ENCODE measurements at regions not wholly inside any gene's neighbourhood (a gene's known extent, or its start where the extent isn't known, plus 50 kb on each side); places are given as distances from the start of the nearest gene placed in this dataset.
A peak's percentile ranks its signal among the peaks of the same experiment; 100 is the strongest.
"Not testable (repeated sequence)": the region's sequence is repeated elsewhere in the genome, so short reads cannot be mapped to it uniquely, and the experiment has no call there.

DNA sequence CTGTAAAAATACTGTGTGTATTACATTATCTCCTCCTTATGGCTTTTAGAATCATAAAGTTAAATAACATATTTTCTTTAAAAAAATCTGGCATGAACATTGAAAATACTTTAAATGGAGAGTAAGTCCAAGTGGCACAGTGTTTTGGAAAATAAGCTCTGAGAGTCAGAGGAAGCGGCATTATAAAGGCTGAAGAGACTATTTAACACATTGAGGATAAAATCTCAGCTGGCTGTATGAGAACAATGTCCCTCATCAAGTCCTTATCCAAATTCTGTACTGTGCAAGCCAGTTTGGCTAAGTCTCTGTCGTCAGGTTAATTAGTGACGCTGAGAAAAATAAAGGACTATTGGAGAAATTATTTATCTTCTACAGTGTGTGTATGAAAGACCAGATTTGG is 245.5 kb downstream of the MFSD1 start:
- no peak for DNase-seq

DNA sequence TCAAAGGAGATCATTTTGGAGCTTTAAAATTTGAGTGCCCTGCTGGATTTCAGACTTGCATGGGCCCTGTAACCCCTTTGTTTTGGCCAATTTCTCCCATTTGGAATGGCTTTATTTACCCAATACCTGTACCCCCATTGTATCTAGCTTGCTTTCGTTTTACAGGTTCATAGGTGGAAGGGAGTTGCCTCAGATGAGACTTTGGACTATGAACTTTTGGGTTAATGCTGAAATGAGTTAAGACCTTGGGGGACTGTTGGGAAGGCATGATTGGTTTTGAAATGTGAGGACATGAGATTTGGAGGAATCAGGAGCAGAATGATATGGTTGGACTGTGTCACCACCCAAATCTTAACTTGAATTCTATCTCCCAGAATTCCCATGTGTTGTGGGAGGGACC is 250.6 kb downstream of the MFSD1 start:
- DNase-seq, result not testable (repeated sequence)

DNA sequence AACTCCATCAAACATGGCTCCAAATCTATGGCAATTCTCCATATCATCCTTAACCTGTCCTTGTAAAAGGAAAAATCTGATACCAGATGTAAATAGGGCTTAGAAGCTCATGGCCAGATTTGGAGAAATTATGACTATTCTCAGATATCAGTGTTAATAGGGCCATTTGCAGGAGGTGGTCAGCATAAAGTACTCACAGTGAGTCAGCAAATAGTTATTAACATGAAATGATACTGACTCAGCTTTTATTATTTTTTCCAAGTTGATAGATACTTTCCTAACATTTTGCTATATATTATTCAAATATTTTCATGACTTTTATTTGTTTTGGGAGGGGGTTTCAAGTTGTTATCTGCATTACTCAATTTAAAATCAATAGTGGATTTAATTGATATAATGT is 255.8 kb downstream of the MFSD1 start:
- peak; percentile 15 for DNase-seq

DNA sequence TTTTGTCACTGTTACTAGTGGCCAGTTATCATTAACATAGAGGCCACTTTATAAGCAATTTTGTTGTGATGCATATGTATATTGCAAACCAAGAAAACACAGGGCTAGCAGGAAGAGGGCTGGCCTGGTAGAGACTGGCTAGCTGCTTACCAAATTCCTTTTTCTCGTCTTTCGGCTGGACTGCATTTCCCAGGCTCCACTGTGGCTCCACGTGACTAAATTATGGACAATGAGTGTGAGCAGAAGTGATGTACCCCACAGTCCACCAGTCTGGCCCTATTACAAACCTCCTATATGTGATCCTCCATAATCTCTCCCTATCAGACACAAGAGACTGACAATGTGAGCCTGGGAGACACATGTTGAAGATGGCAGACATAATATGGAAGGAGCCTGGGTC is 257.0 kb downstream of the MFSD1 start:
- no peak for DNase-seq

DNA sequence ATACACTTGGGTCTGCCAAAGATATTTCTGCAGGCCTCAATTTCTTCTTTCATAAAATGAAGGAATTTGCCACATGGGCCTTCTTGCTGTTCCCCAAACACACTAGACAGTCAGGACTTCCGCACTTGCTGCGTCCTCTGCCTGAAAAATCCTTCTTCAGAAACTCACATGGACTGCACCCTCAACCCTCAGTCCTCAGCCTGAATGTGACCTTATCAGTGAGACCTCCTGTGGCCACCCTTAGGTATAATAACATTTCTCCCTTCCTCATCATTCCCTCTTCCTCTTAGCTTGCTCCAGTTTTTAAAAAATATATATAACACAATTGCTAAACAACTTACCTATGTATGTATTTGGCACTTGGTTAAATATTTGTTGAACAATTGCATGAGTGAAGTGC is 257.5 kb downstream of the MFSD1 start:
- no peak for DNase-seq

DNA sequence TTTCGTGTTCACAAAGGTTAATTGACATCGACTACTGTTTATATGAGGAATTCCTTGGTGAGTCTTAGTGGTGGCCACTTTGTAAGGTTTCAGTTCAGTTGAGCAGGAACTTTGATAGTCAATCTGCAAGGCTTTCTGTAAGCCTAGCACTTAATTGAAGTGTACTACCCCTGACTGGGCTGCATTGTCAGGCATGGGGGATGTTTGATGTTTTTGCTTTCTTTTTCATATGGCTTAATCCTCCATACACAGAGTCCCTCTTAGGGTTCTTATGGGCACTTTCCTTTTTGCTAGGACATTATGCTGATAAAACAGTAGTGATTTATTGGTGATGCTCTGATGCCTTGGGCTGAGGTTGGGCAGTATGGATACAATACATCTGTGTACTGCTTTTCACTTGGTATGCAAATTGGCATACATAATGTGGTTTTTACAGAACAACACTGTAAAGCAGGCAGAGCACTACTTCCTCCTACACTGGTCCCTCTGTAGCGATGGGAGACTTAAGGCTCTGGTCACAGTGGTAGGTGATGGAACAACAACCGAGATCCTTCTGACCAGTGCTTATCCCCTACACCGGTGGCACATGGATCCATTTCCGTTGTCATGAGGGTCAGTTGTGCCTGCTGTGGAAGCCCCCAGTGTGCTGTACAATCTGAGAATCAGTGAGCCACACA is 261.0 kb downstream of the MFSD1 start:
- DNase-seq, result no peak

DNA sequence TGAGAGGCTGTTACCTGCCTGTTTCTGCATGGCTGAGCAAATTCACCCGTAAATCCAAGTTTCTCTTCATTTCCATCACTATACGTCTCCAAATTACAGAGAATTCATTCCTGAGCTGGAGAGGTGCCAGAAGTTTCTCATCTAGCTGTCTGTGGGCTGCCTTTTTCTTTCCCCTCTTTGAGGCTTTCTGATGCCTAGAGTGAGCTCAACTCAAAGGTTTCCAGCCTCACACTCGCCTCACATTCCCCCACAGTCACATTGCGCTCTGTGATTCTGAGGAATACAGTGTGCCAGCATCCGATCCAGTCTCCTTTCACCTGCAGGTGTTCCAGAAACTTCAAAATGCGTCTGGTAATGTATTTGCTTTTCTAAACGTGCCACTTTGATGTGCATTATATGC is 267.2 kb downstream of the MFSD1 start, which contains the start of gene IQCJ:
Gene IQCJ, plus strand, starts transcription at position 229 of the 400 bp plus-strand sequence.
- no peak for DNase-seq

DNA sequence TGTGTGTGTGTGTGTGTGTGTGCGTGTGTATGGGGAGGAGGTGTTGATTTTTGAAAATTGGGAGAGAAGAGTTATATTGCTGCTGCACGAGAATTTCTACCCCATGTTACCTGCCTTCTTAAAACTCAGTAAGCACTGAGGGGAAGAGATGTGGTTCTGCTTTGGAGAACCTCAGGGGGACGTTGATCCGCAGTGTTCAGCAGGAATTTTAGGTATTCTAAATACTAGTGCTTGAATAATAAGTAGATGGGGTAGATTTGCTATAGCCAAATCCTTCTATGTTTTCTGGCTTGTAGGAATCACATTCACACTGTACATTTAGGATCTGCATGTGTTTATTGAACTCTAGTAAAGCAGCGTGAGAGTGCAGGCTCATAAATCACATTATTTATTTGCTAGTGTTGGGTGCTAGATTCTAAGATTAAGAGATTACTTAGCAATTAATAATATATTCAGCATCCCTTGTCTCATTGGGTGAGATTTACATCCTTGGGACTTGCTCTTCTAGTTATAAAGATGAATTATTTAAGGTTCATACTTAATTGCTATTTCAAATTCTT is 268.1 kb downstream of the MFSD1 start:
- no peak for DNase-seq

DNA sequence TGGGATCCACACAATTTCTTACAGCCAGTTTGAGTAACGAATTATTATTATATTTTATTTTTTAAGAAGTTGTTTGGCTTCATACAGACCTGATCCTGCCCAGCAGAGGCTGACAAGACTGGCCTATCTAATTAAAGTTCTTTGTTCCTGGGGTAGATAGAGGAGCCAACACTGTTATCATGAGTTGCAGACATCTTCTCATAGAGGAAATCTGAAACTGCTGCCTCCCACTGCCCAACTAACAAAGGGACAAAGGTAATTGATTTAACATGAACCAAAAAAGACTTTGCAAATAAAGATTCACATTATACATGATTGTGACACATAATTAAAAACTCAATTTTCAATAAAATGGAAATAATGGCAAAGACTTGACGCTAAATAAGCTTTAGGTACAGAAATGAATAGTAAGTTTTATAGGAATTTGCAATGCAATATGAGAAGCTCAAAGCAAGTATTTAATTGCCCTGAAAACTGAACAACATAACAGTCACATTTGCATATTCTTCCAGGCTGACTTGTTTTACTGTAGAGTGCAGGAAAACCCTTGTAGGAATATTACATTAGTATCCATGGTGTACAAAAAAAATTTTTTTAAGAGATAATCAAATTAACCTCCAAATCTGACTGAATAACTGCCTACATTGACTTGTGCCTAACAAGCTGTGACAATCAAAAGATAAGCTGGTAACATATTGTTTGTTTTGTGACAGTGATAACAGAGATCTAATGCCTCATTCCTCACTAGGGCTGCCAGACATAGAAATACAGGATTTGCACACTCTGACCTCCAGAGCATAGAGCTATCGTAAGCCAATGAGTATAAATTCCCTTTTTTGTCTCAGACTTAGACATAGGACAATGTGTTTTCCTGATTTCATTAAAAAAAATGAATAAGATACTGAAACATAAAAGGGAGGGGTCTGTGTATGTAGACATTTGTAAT is 273.2 kb downstream of the MFSD1 start:
- DNase-seq, result no peak

DNA sequence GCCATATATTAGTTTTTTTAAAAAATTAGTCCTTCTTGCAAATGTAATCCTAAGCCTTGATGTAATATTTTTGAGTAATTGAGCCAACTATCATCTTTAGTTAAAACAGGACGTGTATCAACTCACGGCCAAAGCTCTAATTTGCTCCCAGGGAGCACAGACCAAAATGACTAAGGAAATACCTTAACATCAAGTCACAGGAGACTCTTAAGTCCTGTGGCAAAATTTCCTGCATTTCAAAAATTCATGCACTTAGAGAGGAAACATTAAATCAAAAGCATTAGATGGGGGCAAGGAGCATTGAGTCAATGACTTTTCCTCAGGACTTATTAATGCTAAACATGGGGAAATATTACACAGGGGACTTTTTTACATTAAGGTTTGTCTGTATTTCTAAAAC is 276.0 kb downstream of the MFSD1 start:
- DNase-seq, result peak; percentile 89

DNA sequence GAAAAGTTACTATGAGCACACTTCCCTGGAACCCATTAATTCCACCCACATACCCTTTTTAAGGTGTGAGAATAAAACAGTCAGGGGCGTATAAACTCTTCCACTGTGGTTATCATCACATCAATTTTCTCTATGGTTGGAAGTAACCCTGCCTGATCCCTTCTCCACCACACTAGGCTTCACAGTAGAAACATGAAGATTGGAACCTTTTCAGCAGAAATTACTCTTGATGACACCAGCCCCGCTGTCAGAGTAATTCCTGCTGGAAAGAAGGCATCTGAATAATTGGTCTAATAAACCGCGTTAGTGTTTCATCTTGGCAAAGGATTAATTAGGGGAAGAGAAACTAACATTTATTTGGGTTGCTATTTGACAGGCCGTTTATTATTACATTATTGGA is 278.4 kb downstream of the MFSD1 start:
- no peak for DNase-seq

DNA sequence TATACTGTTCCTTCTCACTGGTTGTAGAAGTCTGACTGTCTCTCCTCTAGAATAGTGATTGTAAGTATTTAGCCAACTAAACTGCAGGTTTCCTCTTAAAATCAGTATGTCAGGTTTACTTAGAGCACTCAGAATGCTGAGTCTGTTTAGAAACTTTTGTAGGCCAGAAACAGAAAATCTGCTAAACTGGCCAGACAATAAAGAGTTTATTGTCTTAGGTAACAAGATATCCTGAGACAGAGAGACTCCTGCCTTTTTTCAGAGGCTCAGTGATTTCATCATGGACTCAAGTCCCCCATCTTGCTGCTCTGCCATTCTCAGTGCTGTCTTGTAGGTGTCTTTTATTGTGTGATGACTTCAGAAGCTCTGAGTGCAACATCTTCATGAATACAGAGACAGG is 279.0 kb downstream of the MFSD1 start:
- no peak for DNase-seq

DNA sequence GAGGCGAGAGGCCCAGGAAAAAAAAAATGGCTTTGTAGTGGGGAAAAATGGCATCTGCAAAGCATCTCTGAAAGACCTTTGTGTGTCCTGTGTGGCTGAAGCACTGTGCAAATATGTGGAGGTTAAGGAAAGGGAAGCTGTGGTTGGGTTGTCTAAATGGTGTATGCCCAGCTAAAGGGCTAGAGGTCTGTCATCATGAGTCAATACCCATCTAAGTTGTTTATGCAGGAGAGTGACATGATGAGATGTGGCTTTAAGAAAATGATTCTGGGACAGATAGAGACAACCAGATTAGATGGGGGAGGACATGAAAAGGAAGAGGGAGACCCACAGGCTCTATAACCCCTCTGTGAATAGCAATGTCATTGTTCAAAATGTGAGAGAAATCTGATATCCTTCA is 280.7 kb downstream of the MFSD1 start:
- peak; percentile 59 for DNase-seq

DNA sequence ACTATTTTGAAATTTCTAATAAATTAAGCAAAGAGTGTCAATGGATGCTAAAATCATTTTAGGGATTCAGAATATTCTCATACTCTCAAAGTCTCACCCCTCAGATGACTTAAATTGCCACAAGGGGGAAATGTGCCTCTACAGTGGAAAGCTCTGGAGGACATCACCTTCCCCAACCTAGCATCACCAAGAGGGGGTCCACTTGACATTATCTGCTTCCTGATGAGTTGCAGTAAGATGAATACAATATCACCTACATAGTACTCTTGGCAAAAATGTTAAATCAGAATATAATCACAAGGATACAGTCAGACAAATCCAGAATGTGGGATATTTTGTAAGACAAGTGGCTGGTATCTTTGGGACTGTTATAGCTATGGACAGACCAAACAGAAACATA is 290.1 kb downstream of the MFSD1 start:
- DNase-seq, result peak; percentile 2

DNA sequence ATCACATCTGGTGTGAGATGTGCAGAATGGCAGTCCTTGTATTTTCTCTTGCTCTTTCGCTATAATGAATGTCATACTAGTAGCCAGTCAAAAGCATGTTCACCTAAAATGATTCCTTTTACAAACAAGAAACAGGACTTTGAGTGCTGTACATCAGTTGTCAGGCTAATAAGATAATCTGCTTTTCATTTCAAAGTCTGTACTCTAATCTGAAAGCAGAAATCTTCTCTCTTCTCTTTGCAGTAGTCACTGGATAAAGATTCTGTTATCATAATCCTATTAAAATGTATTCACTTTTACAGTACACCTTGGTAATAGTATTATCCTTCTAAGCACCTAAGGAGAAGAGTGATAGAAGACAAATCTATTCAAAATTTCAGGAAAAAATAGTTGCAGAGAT is 300.1 kb downstream of the MFSD1 start:
- no peak for DNase-seq

DNA sequence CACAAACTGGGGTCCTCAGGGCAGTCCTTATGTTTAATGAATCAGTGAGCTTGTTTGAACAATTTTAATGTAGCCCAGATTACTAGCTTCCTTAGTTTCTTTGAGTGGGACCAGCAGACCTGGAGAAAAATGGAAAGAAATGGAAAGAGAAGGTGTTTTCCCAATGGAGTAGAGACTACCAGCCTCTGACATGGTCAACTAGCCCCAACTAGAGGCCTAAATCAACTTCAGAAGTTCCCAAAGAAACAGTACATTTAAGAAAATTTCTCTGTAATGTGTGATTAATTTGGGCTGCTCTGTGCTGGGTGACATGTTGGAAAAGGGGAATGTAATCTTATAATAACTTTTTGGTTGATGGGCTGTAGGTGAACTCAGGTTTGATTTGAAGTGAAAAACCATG is 310.9 kb downstream of the MFSD1 start:
- no peak for DNase-seq

DNA sequence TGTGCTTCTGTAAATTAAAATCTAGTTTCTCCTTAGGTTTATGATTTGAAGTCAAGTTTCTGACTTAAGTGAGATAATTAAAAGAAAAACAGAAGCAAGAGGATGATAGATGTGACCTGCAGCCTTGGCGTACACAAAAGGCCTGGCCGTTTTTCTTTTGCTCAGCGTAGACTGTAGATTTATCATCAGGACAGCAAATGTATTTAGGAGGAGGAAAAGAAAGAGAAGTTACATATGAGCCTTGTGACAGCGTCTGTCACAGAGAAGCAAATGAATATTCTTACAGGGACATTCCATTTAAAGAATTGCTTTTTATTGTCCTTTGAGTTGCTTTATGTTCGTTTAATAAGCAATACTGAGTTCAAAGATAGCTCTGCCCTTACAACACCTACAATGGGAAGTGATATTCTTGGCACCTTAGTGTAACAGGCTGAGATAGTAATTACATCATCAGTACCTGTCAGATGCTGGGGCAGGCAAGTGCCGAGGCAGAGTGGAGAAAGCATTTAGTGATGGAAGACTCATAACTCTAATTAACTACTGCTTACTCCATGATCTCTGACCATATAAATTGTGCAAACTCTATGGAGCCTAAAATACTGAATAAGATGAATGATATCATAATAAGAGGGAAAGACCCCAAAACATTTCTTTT is 311.5 kb downstream of the MFSD1 start:
- DNase-seq, result no peak

DNA sequence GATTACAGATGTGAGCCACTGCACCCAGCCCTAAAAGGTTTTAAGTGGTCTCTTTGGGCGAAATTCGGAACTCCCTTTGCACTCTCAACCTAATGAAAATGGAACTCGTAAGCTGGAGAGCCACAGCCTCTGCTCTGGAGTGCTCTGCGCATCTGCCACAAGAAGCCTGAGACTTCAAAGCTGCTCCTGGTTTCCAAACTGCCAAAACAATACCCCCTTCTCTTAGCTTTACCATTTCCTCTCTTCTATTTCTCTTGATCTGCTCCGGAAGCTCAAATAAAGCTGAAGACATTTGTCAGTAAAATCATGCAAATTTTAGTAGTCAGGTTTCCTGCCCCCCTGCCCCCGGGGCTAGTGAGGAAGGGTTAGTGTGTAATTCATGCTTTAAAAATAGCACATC is 312.7 kb downstream of the MFSD1 start:
- DNase-seq, result no peak

DNA sequence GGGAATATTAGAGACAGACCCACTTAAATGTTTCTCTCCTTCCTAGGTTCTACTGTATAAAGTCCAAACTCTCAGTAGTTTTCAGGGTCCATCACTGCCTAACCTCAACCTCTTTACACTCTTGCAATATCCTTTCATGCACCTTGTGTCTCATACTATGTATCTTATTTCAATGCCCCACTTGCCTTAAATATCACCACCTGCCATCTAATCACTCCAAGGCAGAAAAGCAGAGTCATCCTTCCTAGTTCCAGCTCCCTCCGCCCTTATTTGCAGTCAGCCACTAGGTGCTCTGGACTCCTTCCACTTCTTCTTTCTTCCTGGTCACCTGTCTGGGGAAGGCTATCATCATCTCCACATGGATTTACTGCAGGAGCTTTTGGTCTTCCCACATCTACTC is 322.0 kb downstream of the MFSD1 start:
- DNase-seq, result no peak

DNA sequence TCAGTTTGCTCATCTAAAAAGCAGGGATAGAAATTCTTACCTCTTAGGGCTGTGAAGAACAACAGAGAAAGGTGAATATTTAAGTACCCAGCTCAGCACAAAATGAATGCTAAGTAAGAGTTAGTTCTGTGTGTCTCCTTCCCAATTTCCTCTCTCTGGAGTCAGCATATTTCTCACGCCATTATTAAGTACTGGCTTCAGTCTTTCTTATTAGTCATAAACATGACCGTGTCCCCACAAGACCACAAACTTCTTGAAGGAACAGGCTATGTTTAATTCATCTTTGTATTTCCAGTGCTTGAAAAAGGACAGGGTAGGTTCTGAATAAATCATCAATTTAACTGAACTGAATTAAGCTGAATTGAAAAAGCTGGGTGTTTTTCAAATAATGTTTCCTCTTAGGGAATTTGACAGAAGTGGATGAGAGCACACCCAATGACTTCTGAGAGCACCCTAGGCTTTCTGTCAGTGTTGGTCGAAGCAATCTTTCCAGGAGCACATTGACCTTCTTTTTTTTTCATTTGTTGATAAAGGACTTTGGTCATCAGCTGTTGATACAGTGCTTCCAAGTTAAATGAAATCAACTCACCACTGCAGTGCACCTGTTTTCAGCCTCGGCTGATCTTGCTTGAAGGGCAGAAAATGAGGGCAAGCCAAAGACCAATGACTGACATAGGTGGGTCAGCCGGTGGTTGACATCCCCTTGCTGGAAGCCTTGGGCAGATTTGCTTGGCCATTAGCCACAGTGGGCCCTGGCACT is 324.6 kb downstream of the MFSD1 start:
- DNase-seq, result peak; percentile 65

DNA sequence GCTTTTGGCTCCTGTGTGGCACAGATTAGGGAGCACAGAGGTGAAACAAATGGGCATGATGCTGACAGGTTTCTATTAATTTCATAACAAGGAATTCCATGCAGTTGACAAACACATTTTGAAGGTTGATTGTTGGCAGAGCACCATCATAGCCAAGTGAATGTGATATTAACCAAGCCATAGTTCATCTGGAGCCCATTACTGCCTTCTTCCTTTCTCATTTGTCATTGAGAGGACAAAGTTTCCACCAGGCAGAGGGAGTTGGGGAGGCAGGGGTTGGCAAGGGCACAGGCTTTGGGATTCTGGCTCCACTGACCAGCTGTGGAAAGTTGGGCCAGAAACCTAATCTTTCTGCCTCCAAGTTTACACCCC is 325.2 kb downstream of the MFSD1 start:
- no peak for DNase-seq

DNA sequence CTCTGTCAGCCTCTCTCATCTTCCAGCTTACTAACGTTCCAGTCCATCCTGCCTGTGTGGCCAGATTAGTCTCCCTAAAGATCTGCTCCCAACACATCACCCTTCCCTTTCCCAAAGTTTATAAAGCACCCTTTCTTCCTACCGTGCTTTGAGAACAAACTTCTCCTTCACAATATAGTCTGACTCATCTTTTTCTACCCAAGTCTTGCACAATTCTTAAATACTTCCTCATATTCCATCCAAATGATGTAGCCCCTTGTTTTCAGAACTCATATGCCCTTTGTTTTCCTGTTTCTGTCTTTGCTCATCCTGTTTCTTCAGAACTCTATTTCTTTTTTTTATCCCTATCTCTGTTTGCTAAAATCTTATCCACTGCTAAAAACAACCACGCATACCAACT is 326.8 kb downstream of the MFSD1 start:
- DNase-seq, result peak; percentile 59

Measured in fibroblast of skin of scalp (primary cell).